ENCODE measurements at regions not wholly inside any gene's neighbourhood (a gene's known extent, or its start where the extent isn't known, plus 50 kb on each side); places are given as distances from the start of the nearest gene placed in this dataset.

GRCh38 chr2:196486146-196486545 lies 153.4 kb upstream of the CCDC150 start:
- TF ChIP-seq BHLHE40 (IDR thresholded peaks at IDR 0.05; ENCODE audit: borderline replicate concordance) (no peak), NFRKB (IDR thresholded peaks at IDR 0.05) (no peak), SUZ12 (IDR thresholded peaks at IDR 0.05) (no peak), L3MBTL2 (conservative IDR thresholded peaks at IDR 0.05) (no peak), PKNOX1 (IDR thresholded peaks at IDR 0.05) (no peak), FOXM1 (IDR thresholded peaks at IDR 0.05; ENCODE audit: borderline replicate concordance) (no peak)

Measured in HEK293T (cell line).